OCI-LY7 (cell line): ENCODE measurements at regions not wholly inside any gene's neighbourhood (a gene's known extent, or its start where the extent isn't known, plus 50 kb on each side); places are given as distances from the start of the nearest gene placed in this dataset.

ENCODE experiments used
- BruUV-seq: library from RNA; stranded (reverse); fragments of 400-500 nt; replicated peaks from 2 replicates; lab custom pipeline; 2021; lab: Mats Ljungman, UMichigan
- CTCF ChIA-PET: fragments of 300-600 bp; sonication (Branson Sonifier 250); formaldehyde crosslinking; loops from one replicate; lab custom pipeline; 2022; ENCODE audit warnings: antibody characterized with exemption; ENCODE audit not compliant: unreplicated experiment; lab: Charles Lee
- POLR2A ChIA-PET: fragments of 300-600 bp; sonication (Branson Sonifier 250); formaldehyde crosslinking; loops from one replicate; lab custom pipeline; 2022; ENCODE audit warnings: antibody characterized with exemption; lab: Charles Lee
- DNase-seq: peaks from one replicate; pipeline ENCODE4 v3.0.0-alpha.2; 2015; ENCODE audit warnings: low spot score
- H2AFZ ChIP-seq: fragments of 200-600 bp; sonication (generic), shearing (Covaris generic); 2 replicates; pipeline ENCODE4 v1.6.1; 2014; ENCODE audit warnings: mild to moderate bottlenecking, antibody characterized with exemption, low read length, moderate library complexity
- H3K27ac ChIP-seq: fragments of 200-600 bp; sonication (generic); 2 replicates; pipeline ENCODE4 v1.5.1; 2014; ENCODE audit warnings: mixed run types, low read depth, mild to moderate bottlenecking, moderate library complexity, low read length, inconsistent platforms; ENCODE audit not compliant: poor library complexity, severe bottlenecking
- H3K36me3 ChIP-seq: fragments of 200-600 bp; sonication (generic); 2 replicates; pipeline ENCODE4 v1.6.1; 2014; ENCODE audit warnings: mild to moderate bottlenecking, antibody characterized with exemption, low read length, moderate library complexity, mixed read lengths; ENCODE audit not compliant: insufficient read depth
- H3K4me1 ChIP-seq: fragments of 200-600 bp; sonication (generic); 2 replicates; pipeline ENCODE4 v1.5.1; 2014; ENCODE audit warnings: mild to moderate bottlenecking, low read length; ENCODE audit not compliant: insufficient read depth, poor library complexity, severe bottlenecking
- H3K4me2 ChIP-seq: fragments of 200-600 bp; sonication (generic); 2 replicates; pipeline ENCODE4 v1.6.1; 2014; ENCODE audit warnings: mild to moderate bottlenecking, low read length
- H3K4me3 ChIP-seq: fragments of 200-600 bp; sonication (generic); 2 replicates; pipeline ENCODE4 v1.5.1; 2014; ENCODE audit warnings: mild to moderate bottlenecking, low read depth, low read length; ENCODE audit not compliant: poor library complexity, severe bottlenecking
- H3K79me2 ChIP-seq: fragments of 200-600 bp; sonication (generic); 2 replicates; pipeline ENCODE4 v1.6.1; 2016; ENCODE audit warnings: low read depth, mild to moderate bottlenecking, low read length, moderate library complexity, mixed read lengths; ENCODE audit not compliant: insufficient read depth
- H3K9me2 ChIP-seq: fragments of 200-600 bp; sonication (generic); 2 replicates; pipeline ENCODE4 v1.6.1; 2016; ENCODE audit warnings: mild to moderate bottlenecking, low read length, mixed read lengths; ENCODE audit not compliant: insufficient read depth
- H3K9me3 ChIP-seq: fragments of 200-600 bp; sonication (generic); 2 replicates; pipeline ENCODE4 v1.6.1; 2014; ENCODE audit warnings: mild to moderate bottlenecking, mixed run types, low read length, mixed read lengths
- H4K20me1 ChIP-seq: fragments of 200-600 bp; sonication (generic); 2 replicates; pipeline ENCODE4 v1.6.1; 2014; ENCODE audit warnings: mild to moderate bottlenecking, antibody characterized with exemption, low read length, moderate library complexity, mixed read lengths; ENCODE audit not compliant: insufficient read depth
- EZH2phosphoT487 ChIP-seq: fragments of 200-600 bp; sonication (generic); IDR thresholded peaks from 2 replicates; pipeline ENCODE4 v1.6.1; 2018; ENCODE audit warnings: low read depth, borderline replicate concordance, mild to moderate bottlenecking, mixed run types, antibody characterized with exemption, low read length, moderate library complexity, mixed read lengths
- intact Hi-C: fragments of 100-400 bp; cut with micrococcal nuclease; formaldehyde crosslinking; loops from one replicate; pipeline ENCODE4 v1.10.0; 2022; ENCODE audit not compliant: unreplicated experiment
- TF ChIP-seq, protein P1 (sequence below): fragments of 200-600 bp; sonication (generic); conservative IDR thresholded peaks from 2 replicates; pipeline ENCODE4 v1.5.1; 2014; ENCODE audit warnings: mild to moderate bottlenecking, antibody characterized with exemption, low read length, moderate library complexity, mixed read lengths

DNA sequence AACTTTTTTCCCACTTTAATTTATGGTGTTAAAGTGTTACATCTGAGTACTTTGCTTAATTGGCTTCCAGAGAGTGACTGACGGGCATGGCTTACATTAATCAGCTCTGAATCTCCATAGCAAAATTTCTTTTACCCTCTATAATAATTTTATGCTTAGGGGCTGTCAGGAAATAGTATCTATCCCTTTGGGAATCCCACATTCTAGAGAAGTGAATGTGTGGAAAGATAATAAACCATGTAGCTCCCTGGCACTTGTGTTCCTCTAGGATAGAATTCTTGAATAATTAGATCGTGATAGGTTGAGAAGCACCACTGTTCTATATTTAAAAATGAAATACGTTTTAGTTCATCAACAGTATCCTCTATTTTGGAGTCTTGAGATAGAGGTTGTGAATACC, 89.6 kb downstream of the DNAJB9 start:
- no peak overlapping the region for H3K4me3 ChIP-seq
- ChIA-PET POLR2A (interaction anchor here (0.6 kb wide), 1 partner anchor 1108 kb away, joined by 3 read pairs; no protein-coding TSS in a partner anchor), CTCF (no interaction called here)
- H3K79me2 ChIP-seq, result no peaks in the 10 kb centered on the region
- H4K20me1 ChIP-seq, result no peaks in the 10 kb centered on the region
- no peaks in the 10 kb centered on the region for H3K36me3 ChIP-seq
- TF ChIP-seq EZH2phosphoT487, result no peak
- TF ChIP-seq, protein P1, sequence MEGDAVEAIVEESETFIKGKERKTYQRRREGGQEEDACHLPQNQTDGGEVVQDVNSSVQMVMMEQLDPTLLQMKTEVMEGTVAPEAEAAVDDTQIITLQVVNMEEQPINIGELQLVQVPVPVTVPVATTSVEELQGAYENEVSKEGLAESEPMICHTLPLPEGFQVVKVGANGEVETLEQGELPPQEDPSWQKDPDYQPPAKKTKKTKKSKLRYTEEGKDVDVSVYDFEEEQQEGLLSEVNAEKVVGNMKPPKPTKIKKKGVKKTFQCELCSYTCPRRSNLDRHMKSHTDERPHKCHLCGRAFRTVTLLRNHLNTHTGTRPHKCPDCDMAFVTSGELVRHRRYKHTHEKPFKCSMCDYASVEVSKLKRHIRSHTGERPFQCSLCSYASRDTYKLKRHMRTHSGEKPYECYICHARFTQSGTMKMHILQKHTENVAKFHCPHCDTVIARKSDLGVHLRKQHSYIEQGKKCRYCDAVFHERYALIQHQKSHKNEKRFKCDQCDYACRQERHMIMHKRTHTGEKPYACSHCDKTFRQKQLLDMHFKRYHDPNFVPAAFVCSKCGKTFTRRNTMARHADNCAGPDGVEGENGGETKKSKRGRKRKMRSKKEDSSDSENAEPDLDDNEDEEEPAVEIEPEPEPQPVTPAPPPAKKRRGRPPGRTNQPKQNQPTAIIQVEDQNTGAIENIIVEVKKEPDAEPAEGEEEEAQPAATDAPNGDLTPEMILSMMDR, result no peak
- DNase-seq, result no peak
- H3K4me2 ChIP-seq, result no peak overlapping the region
- no peaks in the 10 kb centered on the region for H3K9me3 ChIP-seq
- intact Hi-C loops, result no loop called here
- BruUV-seq, result no TSS peak
- no peak overlapping the region for H2AFZ ChIP-seq
- H3K27ac ChIP-seq, result no peak overlapping the region
- no peaks in the 10 kb centered on the region for H3K9me2 ChIP-seq
- no peaks in the 10 kb centered on the region for H3K4me1 ChIP-seq

DNA sequence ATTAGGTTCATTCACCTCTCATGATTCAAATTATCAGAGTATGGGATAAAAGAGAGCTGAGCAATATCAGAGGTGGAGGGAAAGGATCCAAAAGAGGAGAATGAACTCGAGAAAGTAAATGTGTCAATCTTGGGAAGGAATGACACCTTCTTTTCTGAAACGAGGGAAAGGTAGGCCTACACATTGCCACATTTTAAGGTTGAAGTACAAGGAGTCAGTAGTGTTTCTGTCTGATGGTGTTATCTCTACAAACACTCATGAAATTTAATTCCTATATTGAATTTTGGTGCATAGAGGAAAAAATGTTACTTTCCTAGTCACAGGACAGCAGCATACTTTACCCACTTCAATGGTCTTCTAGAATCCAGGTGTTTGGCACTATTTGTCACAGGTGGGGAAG, 90.2 kb downstream of the DNAJB9 start:
- no peak overlapping the region for H3K4me3 ChIP-seq
- H2AFZ ChIP-seq, result no peak overlapping the region
- ChIA-PET POLR2A (no interaction called here), CTCF (no interaction called here)
- H3K4me2 ChIP-seq, result no peak overlapping the region
- H3K36me3 ChIP-seq, result no peaks in the 10 kb centered on the region
- no peak overlapping the region for H3K27ac ChIP-seq
- no peaks in the 10 kb centered on the region for H3K79me2 ChIP-seq
- intact Hi-C loops, result no loop called here
- no peaks in the 10 kb centered on the region for H3K4me1 ChIP-seq
- H3K9me2 ChIP-seq, result no peaks in the 10 kb centered on the region
- TF ChIP-seq, protein P1, result no peak
- H3K9me3 ChIP-seq, result no peaks in the 10 kb centered on the region
- H4K20me1 ChIP-seq, result no peaks in the 10 kb centered on the region
- no TSS peak for BruUV-seq
- no peak for DNase-seq

DNA sequence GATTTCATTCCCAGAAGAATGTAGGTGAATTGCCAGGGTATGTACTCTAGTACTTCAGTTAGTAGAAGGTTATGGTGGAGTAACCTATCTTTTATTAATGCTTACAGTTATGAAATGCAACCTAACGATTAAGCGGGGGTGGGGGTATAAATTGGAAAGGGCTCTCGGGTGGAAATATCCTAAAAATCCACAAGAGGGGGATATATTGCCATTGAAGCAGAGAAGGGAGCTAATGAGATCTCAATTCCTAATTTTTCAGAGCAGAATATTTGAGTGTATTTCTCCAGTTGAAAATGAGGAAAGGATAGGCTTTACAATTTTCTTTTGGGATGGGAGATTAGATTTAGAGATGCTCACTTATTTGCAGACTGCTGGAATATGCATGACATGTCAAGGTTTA, 90.8 kb downstream of the DNAJB9 start:
- Histone ChIP-seq H2AFZ (no peak overlapping the region), H3K4me3 (no peak overlapping the region), H3K36me3 (no peaks in the 10 kb centered on the region), H3K9me2 (no peaks in the 10 kb centered on the region), H3K27ac (no peak overlapping the region), H3K9me3 (no peaks in the 10 kb centered on the region), H3K4me1 (no peaks in the 10 kb centered on the region), H3K79me2 (no peaks in the 10 kb centered on the region), H4K20me1 (no peaks in the 10 kb centered on the region), H3K4me2 (no peak overlapping the region)
- no TSS peak for BruUV-seq
- no peak for DNase-seq
- intact Hi-C loops, result no loop called here
- ChIA-PET POLR2A (no interaction called here), CTCF (no interaction called here)
- no peak for TF ChIP-seq EZH2phosphoT487
- TF ChIP-seq, protein P1, result peak; percentile 61
